Mucosa of descending colon (tissue), 3 donors: ENCODE measurements at regions not wholly inside any gene's neighbourhood (a gene's known extent, or its start where the extent isn't known, plus 50 kb on each side); places are given as distances from the start of the nearest gene placed in this dataset.
"Not testable (repeated sequence)": the region's sequence is repeated elsewhere in the genome, so short reads cannot be mapped to it uniquely, and the experiment has no call there.

Source experiments
- ATAC-seq: fragments of 200-7000 bp; cut with Tn5 transposase; one replicate; pipeline ENCODE4 v1.9.1; 2020; ENCODE audit warnings: mild to moderate bottlenecking, moderate library complexity
- DNase-seq, 3 donors: peaks; one replicate each; pipeline ENCODE4 v3.0.0-alpha.2; 2020
- H3K36me3 ChIP-seq: fragments of 200-600 bp; one replicate; pipeline ENCODE4 v1.8.0; 2021; ENCODE audit warnings: low read depth, mild to moderate bottlenecking
- H3K4me1 ChIP-seq: fragments of 200-600 bp; one replicate; pipeline ENCODE4 v1.8.0; 2021; ENCODE audit warnings: low read depth, mild to moderate bottlenecking
- H3K4me3 ChIP-seq: fragments of 200-600 bp; one replicate; pipeline ENCODE4 v1.8.0; 2021; ENCODE audit warnings: mild to moderate bottlenecking
- H3K9me3 ChIP-seq: fragments of 200-600 bp; one replicate; pipeline ENCODE4 v1.8.0; 2021; ENCODE audit warnings: mild to moderate bottlenecking
- CTCF ChIP-seq: fragments of 200-600 bp; IDR thresholded peaks from one replicate; pipeline ENCODE4 v1.8.0; 2022; ENCODE audit warnings: antibody characterized with exemption, mild to moderate bottlenecking
- intact Hi-C, 2 donors: fragments of 100-400 bp; cut with DNase I in 1 of 2; cut with micrococcal nuclease in 1 of 2; formaldehyde crosslinking; loops; one replicate each; pipeline versions ENCODE4 v1.11.0 to v1.11.1; 2022; cut with DNase I, micrococcal nuclease
- donor health status: DM: no; HTN: no; CAD: no; lungs with moderate emphysema.
- donor health status: DM: no; HTN: no; CAD: no.
- donor health status: DM: no; HTN: yes; CAD: no.

GRCh38 chr18:60191926-60192325, 180.6 kb downstream of the MC4R start:
- intact Hi-C loops: no loop called here
- ATAC-seq (no peak), DNase-seq (no peak)

GRCh38 chr18:60189856-60190255, 182.7 kb downstream of the MC4R start:
- ATAC-seq: no peak
- Histone ChIP-seq H3K36me3 (no peaks in the 10 kb centered on the region), H3K4me3 (no peak overlapping the region), H3K4me1 (no peaks in the 10 kb centered on the region), H3K9me3 (no peaks in the 10 kb centered on the region)
- TF ChIP-seq CTCF: no peak
- no peak for DNase-seq
- intact Hi-C loops: no loop called here

More at GRCh38 chr18:60191926-60192325, 180.6 kb downstream of the MC4R start:
- no peak overlapping the region for H3K4me3 ChIP-seq
- no peaks in the 10 kb centered on the region for H3K36me3 ChIP-seq
- H3K4me1 ChIP-seq: no peaks in the 10 kb centered on the region
- no peak for TF ChIP-seq CTCF
- no peaks in the 10 kb centered on the region for H3K9me3 ChIP-seq

GRCh38 chr18:60188958-60189357, 183.6 kb downstream of the MC4R start:
- no peak for DNase-seq
- no peaks in the 10 kb centered on the region for H3K9me3 ChIP-seq
- no peak for TF ChIP-seq CTCF
- no peak for ATAC-seq
- no peak overlapping the region for H3K4me3 ChIP-seq
- no peaks in the 10 kb centered on the region for H3K36me3 ChIP-seq
- no peaks in the 10 kb centered on the region for H3K4me1 ChIP-seq
- intact Hi-C loops: no loop called here

GRCh38 chr18:60182223-60182622, 190.4 kb downstream of the MC4R start:
- DNase-seq (no peak), ATAC-seq (no peak)
- H3K4me1 ChIP-seq: no peaks in the 10 kb centered on the region
- intact Hi-C loops: no loop called here
- no peaks in the 10 kb centered on the region for H3K9me3 ChIP-seq
- no peaks in the 10 kb centered on the region for H3K36me3 ChIP-seq
- no peak for TF ChIP-seq CTCF
- no peak overlapping the region for H3K4me3 ChIP-seq

GRCh38 chr18:60180671-60181070, 191.9 kb downstream of the MC4R start:
- DNase-seq (no peak), ATAC-seq (no peak)
- intact Hi-C loops: no loop called here
- Histone ChIP-seq H3K9me3 (no peaks in the 10 kb centered on the region), H3K4me3 (no peak overlapping the region), H3K4me1 (no peaks in the 10 kb centered on the region), H3K36me3 (no peaks in the 10 kb centered on the region)
- TF ChIP-seq CTCF: no peak

- H3K4me3 ChIP-seq, H3K36me3 ChIP-seq, DNase-seq, intact Hi-C loops, H3K9me3 ChIP-seq, ATAC-seq, H3K4me1 ChIP-seq: not testable (repeated sequence)
Observed at GRCh38 chr18:60178224-60178623, 194.4 kb downstream of the MC4R start.
